ENCODE measurements at regions not wholly inside any gene's neighbourhood (a gene's known extent, or its start where the extent isn't known, plus 50 kb on each side); places are given as distances from the start of the nearest gene placed in this dataset.
A peak's percentile ranks its signal among the peaks of the same experiment; 100 is the strongest.

DNA sequence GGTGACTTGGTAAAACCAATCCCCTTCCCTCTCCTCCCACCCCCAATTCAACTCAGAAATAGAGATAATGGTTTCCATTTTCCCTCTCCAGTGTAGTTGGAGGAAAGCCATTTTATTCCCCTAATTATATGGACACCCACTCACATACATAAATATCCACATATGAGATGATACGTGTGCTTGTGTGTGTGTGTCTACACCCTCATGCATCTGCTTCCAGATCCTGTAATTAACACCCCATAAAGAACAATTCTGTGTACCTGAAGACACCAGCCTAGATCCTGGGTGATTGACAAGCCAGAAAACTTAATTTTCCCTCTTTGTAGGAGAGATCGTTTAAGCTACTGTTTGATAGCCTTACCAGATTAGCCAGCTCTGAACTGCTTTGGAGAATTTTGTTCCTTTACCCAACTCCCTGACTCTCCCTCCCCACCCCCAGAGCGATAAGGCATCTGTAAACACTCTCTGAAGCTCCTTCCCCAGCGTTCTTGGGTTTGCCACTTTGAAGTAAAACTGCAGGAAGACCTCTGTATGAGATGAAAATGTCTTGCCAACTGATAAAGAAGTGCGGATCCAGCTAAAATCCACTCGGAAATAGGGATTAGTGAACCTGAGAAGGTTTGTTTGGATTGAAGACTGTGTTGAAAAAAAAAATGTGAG, 175.7 kb downstream of the RGS9 start:
- no peaks in the 10 kb centered on the region for H3K27me3 Mint-ChIP-seq (ENCODE audit: low read depth)
- H3K4me3 Mint-ChIP-seq, result no peak overlapping the region
- TF ChIP-seq CTCF (IDR thresholded peaks at IDR 0.05; ENCODE audit: unreplicated experiment), result no peak
- no peak for DNase-seq (ENCODE audit: low spot score in 2 of 2, unreplicated experiment in 2 of 2)
- H3K4me1 Mint-ChIP-seq, result peaks cover 33% of the 10 kb centered on the region
- H3K36me3 Mint-ChIP-seq, result no peaks in the 10 kb centered on the region
- no peaks in the 10 kb centered on the region for H3K9me3 Mint-ChIP-seq
- peak overlapping the region; percentile 54 for H3K27ac Mint-ChIP-seq

GRCh38 chr17:65311261-65311660, 174.1 kb downstream of the RGS9 start:
- H3K4me1 Mint-ChIP-seq, result peaks cover 24% of the 10 kb centered on the region
- H3K27ac Mint-ChIP-seq, result no peak overlapping the region
- no peak overlapping the region for H3K4me3 Mint-ChIP-seq

GRCh38 chr17:65307961-65308316, 170.8 kb downstream of the RGS9 start:
- no peak for DNase-seq (ENCODE audit: low spot score in 2 of 2, unreplicated experiment in 2 of 2)
- H3K4me1 Mint-ChIP-seq, result peaks cover 13% of the 10 kb centered on the region
- peaks cover 5% of the 10 kb centered on the region for H3K27me3 Mint-ChIP-seq (ENCODE audit: low read depth)

More at GRCh38 chr17:65311261-65311660, 174.1 kb downstream of the RGS9 start:
- H3K9me3 Mint-ChIP-seq, result no peaks in the 10 kb centered on the region
- no peak for DNase-seq (ENCODE audit: low spot score in 2 of 2, unreplicated experiment in 2 of 2)
- H3K27me3 Mint-ChIP-seq (ENCODE audit: low read depth), result peaks cover 5% of the 10 kb centered on the region
- H3K36me3 Mint-ChIP-seq, result no peaks in the 10 kb centered on the region
- no peak for TF ChIP-seq CTCF (IDR thresholded peaks at IDR 0.05; ENCODE audit: unreplicated experiment)

GRCh38 chr17:65307081-65307960, 170.2 kb downstream of the RGS9 start:
- no peaks in the 10 kb centered on the region for H3K9me3 Mint-ChIP-seq
- H3K36me3 Mint-ChIP-seq, result no peaks in the 10 kb centered on the region
- H3K4me1 Mint-ChIP-seq, result peaks cover 7% of the 10 kb centered on the region
- no peak overlapping the region for H3K27ac Mint-ChIP-seq
- peaks cover 7% of the 10 kb centered on the region for H3K27me3 Mint-ChIP-seq (ENCODE audit: low read depth)
- no peak overlapping the region for H3K4me3 Mint-ChIP-seq
- DNase-seq (ENCODE audit: low spot score in 2 of 2, unreplicated experiment in 2 of 2), result no peak
- TF ChIP-seq CTCF (IDR thresholded peaks at IDR 0.05; ENCODE audit: unreplicated experiment), result no peak

More at GRCh38 chr17:65307961-65308316, 170.8 kb downstream of the RGS9 start:
- Mint-ChIP-seq H3K4me3 (no peak overlapping the region), H3K27ac (no peak overlapping the region), H3K9me3 (no peaks in the 10 kb centered on the region), H3K36me3 (no peaks in the 10 kb centered on the region)
- no peak for TF ChIP-seq CTCF (IDR thresholded peaks at IDR 0.05; ENCODE audit: unreplicated experiment)

- Mint-ChIP-seq H3K27ac (no peak overlapping the region), H3K4me1 (no peaks in the 10 kb centered on the region)
- no peak for DNase-seq (ENCODE audit: low spot score in 2 of 2, unreplicated experiment in 2 of 2)
Measured at GRCh38 chr17:65305778-65306177, 168.6 kb downstream of the RGS9 start.

More at GRCh38 chr17:65305778-65306177, 168.6 kb downstream of the RGS9 start:
- Mint-ChIP-seq H3K36me3 (no peaks in the 10 kb centered on the region), H3K9me3 (no peaks in the 10 kb centered on the region), H3K27me3 (ENCODE audit: low read depth) (peaks cover 7% of the 10 kb centered on the region), H3K4me3 (no peak overlapping the region)
- TF ChIP-seq CTCF (IDR thresholded peaks at IDR 0.05; ENCODE audit: unreplicated experiment), result no peak
